ENCODE measurements at regions not wholly inside any gene's neighbourhood (a gene's known extent, or its start where the extent isn't known, plus 50 kb on each side); places are given as distances from the start of the nearest gene placed in this dataset.
"Not testable (repeated sequence)": the region's sequence is repeated elsewhere in the genome, so short reads cannot be mapped to it uniquely, and the experiment has no call there.

- no peak for DNase-seq
Observed at GRCh38 chr10:44300666-44301649, 83.9 kb downstream of the CXCL12 start.

GRCh38 chr10:44298713-44299112 is 86.2 kb downstream of the CXCL12 start:
- DNase-seq: no peak

- DNase-seq: no peak
Observed at GRCh38 chr10:44297963-44298362, 86.9 kb downstream of the CXCL12 start.

- no peak for DNase-seq
Observed at GRCh38 chr10:44295644-44296241, 89.2 kb downstream of the CXCL12 start.

- no peak for DNase-seq
Observed at GRCh38 chr10:44294726-44295412, 90.0 kb downstream of the CXCL12 start.

GRCh38 chr10:44293842-44294241 is 91.1 kb downstream of the CXCL12 start:
- DNase-seq: no peak

GRCh38 chr10:44293306-44293778 is 91.6 kb downstream of the CXCL12 start:
- DNase-seq: no peak

- DNase-seq: no peak
Observed at GRCh38 chr10:44292390-44293002, 92.4 kb downstream of the CXCL12 start.

- DNase-seq: no peak
Observed at GRCh38 chr10:44291091-44291490, 93.8 kb downstream of the CXCL12 start.

GRCh38 chr10:44289125-44289524 is 95.8 kb downstream of the CXCL12 start:
- no peak for DNase-seq

GRCh38 chr10:44287408-44287807 is 97.5 kb downstream of the CXCL12 start:
- no peak for DNase-seq

GRCh38 chr10:44284198-44285084 is 100.5 kb downstream of the CXCL12 start:
- DNase-seq: no peak

GRCh38 chr10:44282626-44283300 is 102.1 kb downstream of the CXCL12 start:
- no peak for DNase-seq

GRCh38 chr10:44281662-44282061 is 103.2 kb downstream of the CXCL12 start:
- DNase-seq: no peak

- no peak for DNase-seq
Observed at GRCh38 chr10:44281089-44281613, 103.7 kb downstream of the CXCL12 start.

GRCh38 chr10:44280226-44281014 is 104.5 kb downstream of the CXCL12 start:
- no peak for DNase-seq

- DNase-seq: no peak
Observed at GRCh38 chr10:44279426-44280126, 105.3 kb downstream of the CXCL12 start.

GRCh38 chr10:44278837-44279324 is 106.0 kb downstream of the CXCL12 start:
- DNase-seq: no peak

GRCh38 chr10:44268435-44268948 is 116.4 kb downstream of the CXCL12 start:
- DNase-seq: not testable (repeated sequence)
